K562 (cell line): ENCODE measurements at regions not wholly inside any gene's neighbourhood (a gene's known extent, or its start where the extent isn't known, plus 50 kb on each side); places are given as distances from the start of the nearest gene placed in this dataset.

Experiments
- DPF2 ChIP-seq: fragments of 450-650 bp; IDR thresholded peaks from 2 replicates; pipeline ENCODE4 v1.6.1; 2016
- EP300 ChIP-seq: IDR thresholded peaks from 2 replicates; pipeline ENCODE4 v1.6.1; 2012; ENCODE audit warnings: low read length, improper control_type of control experiment
- GATAD2B ChIP-seq: fragments of 450-650 bp; IDR thresholded peaks from 2 replicates; pipeline ENCODE4 v1.6.1; 2017; ENCODE audit warnings: mild to moderate bottlenecking, borderline replicate concordance
- JUNB ChIP-seq: fragments of 450-650 bp; formaldehyde crosslinking; conservative IDR thresholded peaks from 2 replicates; pipeline ENCODE4 v1.4.0; 2020; ENCODE audit warnings: mild to moderate bottlenecking
- MAX ChIP-seq: sonication (generic); formaldehyde crosslinking; IDR thresholded peaks from 2 replicates; pipeline ENCODE4 v1.9.0; 2022; ENCODE audit warnings: mild to moderate bottlenecking, missing genetic modification reagents
- MAZ ChIP-seq, 2 experiments: fragments of 450-650 bp in 1 of 2; sonication (generic) in 1 of 2; formaldehyde crosslinking; IDR thresholded peaks in 1 of 2; conservative IDR thresholded peaks in 1 of 2; 2 replicates each; pipeline versions ENCODE4 v1.4.0 to v1.5.0; 2020; ENCODE audit warnings: mild to moderate bottlenecking in 1 of 2, missing genetic modification reagents in 1 of 2
- POLR2A ChIP-seq: fragments of 450-650 bp; conservative IDR thresholded peaks from 2 replicates; pipeline ENCODE4 v1.6.1; 2016
- RFX1 ChIP-seq: fragments of 450-650 bp; IDR thresholded peaks from 2 replicates; pipeline ENCODE4 v1.6.1; 2016; ENCODE audit warnings: mild to moderate bottlenecking, moderate library complexity
- TCF7L2 ChIP-seq: fragments of 150-350 bp; IDR thresholded peaks from 2 replicates; pipeline ENCODE4 v1.6.1; 2016; ENCODE audit warnings: low read depth, mild to moderate bottlenecking, low read length, moderate library complexity
- USF2 ChIP-seq: sonication (generic); formaldehyde crosslinking; IDR thresholded peaks from 2 replicates; pipeline ENCODE4 v1.5.0; 2020; ENCODE audit warnings: missing genetic modification reagents
- ZNF253 ChIP-seq: fragments of 250-450 bp; sonication (Bioruptor Pico); conservative IDR thresholded peaks from 2 replicates; pipeline ENCODE4 v1.6.1; 2021; ENCODE audit warnings: mild to moderate bottlenecking
- ZNF780A ChIP-seq: fragments of 250-450 bp; sonication (Bioruptor Pico); IDR thresholded peaks from 2 replicates; pipeline ENCODE4 v1.5.0; 2021; ENCODE audit warnings: mild to moderate bottlenecking
- ZNF830 ChIP-seq: fragments of 250-450 bp; sonication (Bioruptor Pico); IDR thresholded peaks from 2 replicates; pipeline ENCODE4 v1.5.0; 2021; ENCODE audit warnings: mild to moderate bottlenecking

- TF ChIP-seq JUNB (CRISPR knock-in tag) (no peak), ZNF253 (CRISPR knock-in tag) (no peak), EP300 (no peak), MAX (CRISPR knock-in tag) (no peak), USF2 (CRISPR knock-in tag) (no peak), DPF2 (no peak), ZNF830 (no peak), MAZ (CRISPR knock-in tag; conservative IDR thresholded peaks at IDR 0.05 in 1 of 2, IDR thresholded peaks at IDR 0.05 in 1 of 2) (no peak), GATAD2B (no peak), TCF7L2 (no peak), ZNF780A (no peak), RFX1 (no peak), POLR2A (no peak)
Observed at GRCh38 chr14:27890259-27890658, 876.3 kb upstream of the FOXG1 start.
